Testis (tissue), 2 donors: ENCODE measurements at regions not wholly inside any gene's neighbourhood (a gene's known extent, or its start where the extent isn't known, plus 50 kb on each side); places are given as distances from the start of the nearest gene placed in this dataset.

ENCODE experiments used
- CTCF ChIP-seq, 3 experiments: fragments of 450-650 bp in 2 of 3; fragments of 200-600 bp in 1 of 3; sonication (generic) in 1 of 3; IDR thresholded peaks; one replicate each; pipeline ENCODE4 v1.5.1; 2016 to 2019; ENCODE audit warnings: antibody characterized with exemption in 3 of 3, mild to moderate bottlenecking in 2 of 3, moderate library complexity in 1 of 3
- POLR2A ChIP-seq: fragments of 450-650 bp; IDR thresholded peaks from one replicate; pipeline ENCODE4 v1.6.1; 2017; ENCODE audit warnings: antibody characterized with exemption, mild to moderate bottlenecking, moderate library complexity

- no peak for TF ChIP-seq CTCF (IDR thresholded peaks at IDR 0.05)
- TF ChIP-seq POLR2A = no peak
Observed at GRCh38 chr9:113772121-113772810, 103.8 kb upstream of the ZNF618 start.
